Activated T-cell treated with anti-CD3 and anti-CD28 coated beads, Interleukin-2, amount 50 U/mL, for 72 hours (primary cell): ENCODE measurements at regions not wholly inside any gene's neighbourhood (a gene's known extent, or its start where the extent isn't known, plus 50 kb on each side); places are given as distances from the start of the nearest gene placed in this dataset.
A peak's percentile ranks its signal among the peaks of the same experiment; 100 is the strongest.
"Not testable (repeated sequence)": the region's sequence is repeated elsewhere in the genome, so short reads cannot be mapped to it uniquely, and the experiment has no call there.

Source experiments
- ATAC-seq, 2 donors: fragments of 150-1000 bp; cut with Tn5 transposase; replicated peaks in 1 of 2; 2 replicates each; pipeline ENCODE4 v1.10.0; 2021; ENCODE audit warnings: moderate library complexity in 2 of 2, mild to moderate bottlenecking in 1 of 2
- DNase-seq, 2 donors: peaks; one replicate each; pipeline ENCODE4 v3.0.0; 2021 to 2022; ENCODE audit warnings: mixed read lengths in 1 of 2
- H3K27ac Mint-ChIP-seq: one replicate; pipeline ENCODE4 v1.8.0; 2022; ENCODE audit warnings: mild to moderate bottlenecking, moderate library complexity, mixed read lengths
- H3K27me3 Mint-ChIP-seq: one replicate; pipeline ENCODE4 v1.8.0; 2022; ENCODE audit warnings: low read depth, mixed read lengths
- H3K36me3 Mint-ChIP-seq, 2 donors: one replicate each; pipeline ENCODE4 v1.8.0; 2022; ENCODE audit warnings: mixed read lengths in 2 of 2, mild to moderate bottlenecking in 1 of 2; ENCODE audit not compliant: insufficient read depth in 2 of 2
- H3K4me1 Mint-ChIP-seq: one replicate; pipeline ENCODE4 v1.8.0; 2022; ENCODE audit warnings: low read depth, mixed read lengths
- H3K4me3 Mint-ChIP-seq, 2 donors: one replicate each; pipeline ENCODE4 v1.8.0; 2022; ENCODE audit warnings: mild to moderate bottlenecking in 2 of 2, mixed read lengths in 2 of 2, moderate library complexity in 2 of 2
- H3K9me3 Mint-ChIP-seq, 2 donors: one replicate each; pipeline ENCODE4 v1.8.0; 2022; ENCODE audit warnings: mixed read lengths in 2 of 2

- Mint-ChIP-seq H3K36me3 (no peaks in the 10 kb centered on the region), H3K4me3 (no peak overlapping the region), H3K27ac (no peak overlapping the region), H3K4me1 (peaks cover 15% of the 10 kb centered on the region), H3K9me3 (no peaks in the 10 kb centered on the region), H3K27me3 (peaks cover 16% of the 10 kb centered on the region)
- no peak for DNase-seq
- no peak for ATAC-seq
Measured at GRCh38 chr18:8984131-8984721, 118.3 kb upstream of the NDUFV2 start.

GRCh38 chr18:8987241-8987640 is 115.3 kb upstream of the NDUFV2 start:
- Mint-ChIP-seq H3K36me3 (no peaks in the 10 kb centered on the region), H3K27ac (no peak overlapping the region), H3K4me3 (no peak overlapping the region), H3K9me3 (no peaks in the 10 kb centered on the region), H3K4me1 (peaks cover 12% of the 10 kb centered on the region), H3K27me3 (peaks cover 27% of the 10 kb centered on the region)
- ATAC-seq, result peak in 1 of 2 donors; percentile 46
- DNase-seq, result no peak

GRCh38 chr18:8988260-8988871 is 114.1 kb upstream of the NDUFV2 start:
- Mint-ChIP-seq H3K9me3 (no peaks in the 10 kb centered on the region), H3K27me3 (peaks cover 27% of the 10 kb centered on the region), H3K27ac (no peak overlapping the region), H3K4me3 (no peak overlapping the region), H3K4me1 (peaks cover 12% of the 10 kb centered on the region), H3K36me3 (no peaks in the 10 kb centered on the region)
- ATAC-seq (peak; percentile 64 to 88), DNase-seq (peak; percentile 56 to 57)

- ATAC-seq, result no peak
Measured at GRCh38 chr18:8989017-8989416, 113.5 kb upstream of the NDUFV2 start.

GRCh38 chr18:8989855-8990254 is 112.6 kb upstream of the NDUFV2 start:
- Mint-ChIP-seq H3K9me3 (no peaks in the 10 kb centered on the region), H3K27me3 (peaks cover 33% of the 10 kb centered on the region), H3K4me3 (no peak overlapping the region), H3K36me3 (no peaks in the 10 kb centered on the region), H3K27ac (no peak overlapping the region), H3K4me1 (peaks cover 17% of the 10 kb centered on the region)
- DNase-seq, result no peak
- no peak for ATAC-seq

More at GRCh38 chr18:8989017-8989416, 113.5 kb upstream of the NDUFV2 start:
- no peak overlapping the region for H3K27ac Mint-ChIP-seq
- no peak overlapping the region for H3K4me3 Mint-ChIP-seq
- no peaks in the 10 kb centered on the region for H3K9me3 Mint-ChIP-seq
- DNase-seq, result no peak
- peaks cover 13% of the 10 kb centered on the region for H3K4me1 Mint-ChIP-seq
- no peaks in the 10 kb centered on the region for H3K36me3 Mint-ChIP-seq
- peaks cover 29% of the 10 kb centered on the region for H3K27me3 Mint-ChIP-seq

GRCh38 chr18:8990276-8991031 is 112.0 kb upstream of the NDUFV2 start:
- DNase-seq (no peak), ATAC-seq (no peak)
- Mint-ChIP-seq H3K27me3 (peaks cover 33% of the 10 kb centered on the region), H3K4me1 (peaks cover 17% of the 10 kb centered on the region), H3K27ac (no peak overlapping the region), H3K9me3 (no peaks in the 10 kb centered on the region), H3K36me3 (no peaks in the 10 kb centered on the region), H3K4me3 (no peak overlapping the region)

GRCh38 chr18:8991155-8991554 is 111.3 kb upstream of the NDUFV2 start:
- DNase-seq (no peak), ATAC-seq (no peak)
- no peak overlapping the region for H3K4me3 Mint-ChIP-seq
- H3K27me3 Mint-ChIP-seq, result peaks cover 33% of the 10 kb centered on the region
- no peak overlapping the region for H3K27ac Mint-ChIP-seq
- no peaks in the 10 kb centered on the region for H3K36me3 Mint-ChIP-seq
- H3K4me1 Mint-ChIP-seq, result peaks cover 21% of the 10 kb centered on the region
- no peaks in the 10 kb centered on the region for H3K9me3 Mint-ChIP-seq

GRCh38 chr18:8992500-8992899 is 110.0 kb upstream of the NDUFV2 start:
- not testable (repeated sequence) for DNase-seq, H3K9me3 Mint-ChIP-seq, H3K27ac Mint-ChIP-seq, ATAC-seq, H3K4me3 Mint-ChIP-seq, H3K36me3 Mint-ChIP-seq
- Mint-ChIP-seq H3K27me3 (peaks cover 26% of the 10 kb centered on the region), H3K4me1 (peaks cover 20% of the 10 kb centered on the region)

- Mint-ChIP-seq H3K4me1 (peaks cover 14% of the 10 kb centered on the region), H3K36me3 (no peaks in the 10 kb centered on the region), H3K9me3 (no peaks in the 10 kb centered on the region), H3K27ac (no peak overlapping the region), H3K4me3 (no peak overlapping the region), H3K27me3 (peaks cover 35% of the 10 kb centered on the region)
- DNase-seq (no peak), ATAC-seq (no peak)
Measured at GRCh38 chr18:8994603-8995002, 107.9 kb upstream of the NDUFV2 start.

GRCh38 chr18:8995096-8995495 is 107.4 kb upstream of the NDUFV2 start:
- DNase-seq (no peak), ATAC-seq (no peak)
- Mint-ChIP-seq H3K36me3 (no peaks in the 10 kb centered on the region), H3K4me1 (peaks cover 14% of the 10 kb centered on the region), H3K4me3 (no peak overlapping the region), H3K27me3 (peaks cover 33% of the 10 kb centered on the region), H3K9me3 (no peaks in the 10 kb centered on the region), H3K27ac (no peak overlapping the region)

GRCh38 chr18:8996771-8997432 is 105.6 kb upstream of the NDUFV2 start:
- peaks cover 40% of the 10 kb centered on the region for H3K27me3 Mint-ChIP-seq
- peaks cover 14% of the 10 kb centered on the region for H3K4me1 Mint-ChIP-seq

GRCh38 chr18:8997634-8998033 is 104.9 kb upstream of the NDUFV2 start:
- Mint-ChIP-seq H3K4me3 (no peak overlapping the region), H3K9me3 (no peaks in the 10 kb centered on the region), H3K4me1 (peaks cover 14% of the 10 kb centered on the region), H3K27ac (no peak overlapping the region), H3K36me3 (peaks cover 2 to 3% of the 10 kb centered on the region in 2 donors), H3K27me3 (peaks cover 47% of the 10 kb centered on the region)
- DNase-seq, result no peak
- no peak for ATAC-seq

More at GRCh38 chr18:8996771-8997432, 105.6 kb upstream of the NDUFV2 start:
- Mint-ChIP-seq H3K27ac (no peak overlapping the region), H3K4me3 (no peak overlapping the region), H3K9me3 (no peaks in the 10 kb centered on the region), H3K36me3 (no peaks in the 10 kb centered on the region)
- ATAC-seq (no peak), DNase-seq (no peak)
